Activated CD4-positive, CD25-positive, alpha-beta regulatory T cell (primary cell): ENCODE measurements at regions not wholly inside any gene's neighbourhood (a gene's known extent, or its start where the extent isn't known, plus 50 kb on each side); places are given as distances from the start of the nearest gene placed in this dataset.
"Not testable (repeated sequence)": the region's sequence is repeated elsewhere in the genome, so short reads cannot be mapped to it uniquely, and the experiment has no call there.

Experiments
- DNase-seq, 4 experiments: peaks; one replicate each; lab custom pipeline; 2025; lab: John Stamatoyannopoulos, UW

GRCh38 chr3:107153981-107154380 is 223.3 kb upstream of the CCDC54 start:
- DNase-seq = no peak

DNA sequence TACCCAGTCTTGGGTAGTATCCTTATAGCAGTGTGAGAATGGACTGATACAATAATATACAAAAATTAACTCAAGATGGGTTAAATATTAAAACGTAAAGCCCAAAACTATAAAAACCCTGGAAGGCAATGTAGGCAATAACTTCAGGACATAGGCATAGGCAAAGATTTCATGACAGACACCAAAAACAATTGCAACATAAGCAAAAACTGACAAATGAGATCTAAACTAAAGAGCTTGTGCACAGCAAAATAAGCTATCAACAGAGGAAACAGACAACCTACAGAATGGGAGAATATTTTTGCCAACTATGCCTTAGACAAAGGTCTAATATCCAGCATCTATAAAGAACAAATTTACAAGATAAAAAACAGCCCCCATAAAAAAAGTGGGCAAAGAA is 204.8 kb upstream of the CCDC54 start:
- DNase-seq = no peak

GRCh38 chr3:107184375-107184774 is 192.9 kb upstream of the CCDC54 start:
- no peak for DNase-seq

DNA sequence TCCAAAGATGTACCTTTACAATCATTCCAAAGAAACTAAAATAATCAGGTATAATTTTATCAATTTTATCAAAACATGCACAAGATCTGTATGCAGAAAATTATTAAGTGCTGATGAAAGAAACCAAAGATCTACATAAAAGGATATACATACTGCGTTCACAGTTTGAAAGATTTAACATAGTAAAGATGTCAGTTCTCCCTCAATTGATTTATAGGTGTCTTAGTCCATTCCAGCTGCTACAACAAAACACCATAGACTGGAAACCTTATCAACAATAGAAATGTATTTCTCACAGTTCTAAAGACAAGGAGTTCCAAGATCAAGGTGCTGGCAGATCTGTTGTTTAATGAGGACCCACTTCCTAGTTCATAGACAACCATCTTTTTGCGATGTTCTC is 189.0 kb upstream of the CCDC54 start:
- DNase-seq = no peak

DNA sequence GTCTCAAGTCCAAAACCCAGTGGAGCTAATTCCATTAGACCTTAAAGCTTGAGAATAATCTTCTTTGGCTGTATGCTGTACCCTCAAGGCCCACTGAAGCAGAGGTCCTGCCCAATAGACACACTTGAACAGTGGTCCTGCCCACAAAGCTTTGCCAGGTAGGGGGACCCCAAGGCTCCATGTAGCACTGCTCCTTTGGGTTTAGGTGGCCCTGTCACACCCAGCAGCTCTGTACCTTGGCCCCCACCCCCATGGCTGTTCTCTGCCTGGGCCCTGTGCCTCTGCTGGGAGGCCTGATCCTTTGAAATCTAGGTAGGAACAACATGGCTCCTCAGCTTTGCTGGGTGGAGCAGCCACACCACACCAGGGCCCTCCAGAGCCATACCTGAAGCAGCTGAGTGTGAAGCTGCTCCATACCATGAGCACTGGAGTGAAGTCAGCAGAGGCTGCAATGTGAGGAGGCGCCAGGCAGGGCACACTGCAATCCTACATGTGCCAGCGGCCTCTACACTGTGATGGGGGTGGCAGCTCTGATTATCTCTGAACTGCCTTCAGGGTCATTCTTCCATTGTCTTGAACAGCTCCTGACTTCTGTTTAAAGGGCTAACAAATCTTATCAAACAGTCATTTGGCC is 188.0 kb upstream of the CCDC54 start:
- DNase-seq = no peak

DNA sequence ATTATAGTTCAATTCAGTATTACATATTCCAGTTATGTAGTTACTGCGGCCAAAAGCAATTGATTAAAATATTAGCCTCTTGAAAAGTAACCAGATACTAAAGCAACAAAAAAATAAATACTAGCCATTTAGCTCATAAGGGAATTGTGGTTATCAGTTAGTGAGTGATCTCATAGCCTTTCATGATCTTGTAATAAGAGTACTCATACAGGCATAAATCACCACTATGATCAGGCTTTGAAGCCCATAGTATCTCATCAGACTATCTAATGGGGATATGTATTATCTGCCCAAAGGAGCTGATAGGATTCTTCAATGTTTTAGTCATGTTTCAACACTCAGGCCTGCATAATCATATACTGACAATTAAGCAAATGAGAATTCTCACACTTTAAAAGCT is 184.1 kb upstream of the CCDC54 start:
- DNase-seq = no peak

- no peak for DNase-seq
Measured at GRCh38 chr3:107198581-107199181, 178.6 kb upstream of the CCDC54 start.

GRCh38 chr3:107201146-107201545 is 176.1 kb upstream of the CCDC54 start:
- DNase-seq = no peak

- not testable (repeated sequence) for DNase-seq
Measured at GRCh38 chr3:107202885-107203284, 174.4 kb upstream of the CCDC54 start.

DNA sequence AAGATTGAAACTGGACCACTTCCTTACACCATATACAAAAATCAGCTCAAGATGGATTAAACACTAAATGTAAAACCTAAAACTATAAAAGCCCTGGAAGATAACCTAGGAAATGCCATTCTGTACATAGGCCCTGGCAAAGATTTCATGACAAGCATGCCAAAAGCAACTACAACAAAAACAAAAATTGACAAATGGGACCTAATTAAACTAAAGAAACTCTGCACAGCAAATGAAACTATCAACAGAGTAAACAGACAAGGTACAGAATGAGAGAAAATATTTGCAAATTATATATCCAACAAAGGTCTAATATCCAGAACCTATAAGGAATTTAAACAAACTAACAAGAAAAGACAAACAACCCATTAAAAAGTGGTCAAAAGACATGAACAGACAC is 173.1 kb upstream of the CCDC54 start:
- DNase-seq = no peak

GRCh38 chr3:107205358-107205757 is 171.9 kb upstream of the CCDC54 start:
- DNase-seq = no peak

- DNase-seq = no peak
Measured at GRCh38 chr3:107206141-107206540, 171.1 kb upstream of the CCDC54 start.

DNA sequence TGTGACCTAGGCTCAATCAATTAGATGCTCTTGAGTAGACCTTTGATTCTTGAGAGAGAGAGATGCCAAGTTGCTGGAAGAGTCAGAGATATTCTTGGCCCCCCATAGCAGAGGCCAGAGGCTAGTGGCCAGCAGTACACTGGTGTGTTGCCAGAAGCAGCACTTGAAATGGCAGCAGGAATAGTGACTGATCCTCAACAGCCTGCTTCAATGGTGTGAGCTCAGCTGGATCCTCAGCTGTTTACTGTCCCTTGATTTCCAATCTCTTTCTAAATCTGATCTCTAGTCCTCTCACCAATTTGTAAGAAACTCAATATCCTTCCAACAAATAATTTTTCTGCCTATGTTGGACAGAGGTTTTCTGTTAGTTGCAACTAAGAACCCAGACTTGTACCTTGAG is 170.3 kb upstream of the CCDC54 start:
- DNase-seq = no peak

DNA sequence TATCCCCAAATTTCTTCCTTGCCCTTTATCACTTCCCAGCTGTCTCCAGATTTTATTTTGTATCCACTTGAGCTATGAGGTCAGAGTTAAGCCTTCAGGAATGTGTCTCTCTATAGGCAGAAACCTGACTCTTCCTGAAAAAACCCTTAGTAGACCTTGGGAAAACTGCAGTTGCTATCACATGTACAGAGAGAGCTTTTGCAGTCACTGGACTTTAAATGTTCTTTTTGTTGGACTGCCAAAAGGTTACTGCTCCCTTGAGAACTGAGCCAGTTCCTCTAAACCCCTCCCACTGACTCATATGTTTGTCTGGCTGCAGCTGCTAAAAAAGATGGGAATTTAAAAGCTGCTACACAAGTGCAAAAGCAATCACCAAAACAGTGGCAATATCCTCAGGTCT is 169.1 kb upstream of the CCDC54 start:
- DNase-seq = no peak

DNA sequence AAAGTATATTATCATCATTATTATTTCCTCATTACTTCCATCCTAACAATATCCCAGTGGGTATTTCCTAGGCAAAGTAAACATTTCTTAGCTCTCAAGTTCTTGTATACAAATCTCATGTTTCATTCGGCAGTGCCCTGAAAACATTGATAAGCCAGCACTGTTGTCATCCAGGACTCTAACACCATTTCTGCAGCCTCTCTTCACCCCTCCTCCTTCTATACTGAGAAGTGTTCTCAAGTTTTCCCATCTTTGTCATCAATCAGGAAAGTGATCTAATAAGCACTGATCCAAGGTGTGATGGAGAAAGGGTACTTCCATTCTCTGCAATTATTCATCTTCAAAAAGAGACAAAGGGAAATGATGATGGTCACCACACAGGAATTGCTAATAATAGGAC is 168.4 kb upstream of the CCDC54 start:
- no peak for DNase-seq

- no peak for DNase-seq
Measured at GRCh38 chr3:107209302-107209990, 167.8 kb upstream of the CCDC54 start.

DNA sequence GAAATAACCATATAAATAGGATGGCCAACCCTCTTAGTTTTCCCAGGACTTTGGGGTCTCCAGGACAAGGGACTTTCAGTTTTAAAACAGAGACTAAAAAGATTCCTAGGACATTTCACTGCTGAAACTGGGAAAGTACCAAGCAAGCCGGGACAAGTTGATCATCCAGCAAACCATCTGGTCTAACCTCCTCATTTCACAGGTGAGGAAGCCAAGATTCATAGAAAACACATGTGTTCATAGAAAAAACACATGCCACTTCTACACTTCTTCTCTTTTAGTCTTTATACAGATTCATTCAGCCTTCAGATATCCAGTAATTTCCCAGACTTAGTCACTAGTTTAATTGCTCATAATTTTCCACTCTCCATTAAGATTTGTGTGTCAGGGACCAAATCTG is 165.6 kb upstream of the CCDC54 start:
- DNase-seq = no peak

DNA sequence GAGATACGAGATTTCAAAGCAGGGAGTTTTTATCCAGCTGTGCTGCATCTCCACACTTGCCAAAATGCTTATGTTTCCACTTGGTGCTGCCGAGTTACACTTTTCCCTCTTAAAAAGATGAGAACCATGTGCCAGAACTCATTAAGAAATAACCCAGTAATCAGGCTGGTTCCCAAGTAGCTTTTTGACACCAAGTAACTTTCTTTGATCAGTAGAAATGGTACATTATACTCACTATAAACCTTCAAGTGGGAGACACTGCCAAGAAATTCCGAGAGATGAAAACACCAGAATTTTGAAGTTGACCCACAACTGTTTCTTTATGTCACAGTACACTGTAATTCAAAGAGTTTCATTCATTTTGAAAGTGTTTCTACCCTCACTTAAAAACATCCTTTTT is 164.6 kb upstream of the CCDC54 start:
- no peak for DNase-seq

- DNase-seq = no peak
Measured at GRCh38 chr3:107213044-107213669, 164.1 kb upstream of the CCDC54 start.

GRCh38 chr3:107216229-107216628 is 161.0 kb upstream of the CCDC54 start:
- no peak for DNase-seq

GRCh38 chr3:107216711-107217110 is 160.5 kb upstream of the CCDC54 start:
- DNase-seq = no peak

- no peak for DNase-seq
Measured at GRCh38 chr3:107217172-107217571, 160.1 kb upstream of the CCDC54 start.

DNA sequence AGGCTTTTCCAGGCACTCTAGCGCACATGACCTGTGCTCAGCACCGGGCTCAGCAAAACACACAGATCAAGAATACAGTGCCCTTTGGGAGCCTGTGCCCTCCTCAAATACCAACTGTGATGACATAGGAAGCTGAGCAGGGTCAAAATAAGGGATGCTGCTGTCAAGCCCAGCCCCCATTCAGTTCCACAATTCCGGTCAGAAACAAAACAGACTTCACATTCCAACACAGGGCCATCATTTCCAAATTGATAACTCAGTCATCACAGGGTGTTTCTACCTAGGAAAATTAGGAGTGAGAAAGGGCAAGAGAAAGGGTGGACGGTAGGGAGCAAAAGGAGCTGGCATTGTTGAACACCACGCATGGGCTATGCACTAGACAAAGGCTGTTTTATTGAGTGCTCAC is 158.4 kb upstream of the CCDC54 start:
- DNase-seq = no peak
